ENCODE measurements at regions not wholly inside any gene's neighbourhood (a gene's known extent, or its start where the extent isn't known, plus 50 kb on each side); places are given as distances from the start of the nearest gene placed in this dataset.

- no peak overlapping the region for H3K27ac Mint-ChIP-seq
- no peaks in the 10 kb centered on the region for H3K27me3 Mint-ChIP-seq (ENCODE audit: low read depth)
- Histone ChIP-seq H3K4ac (ENCODE audit: low read depth, low read length) (no peak overlapping the region), H3K79me1 (ENCODE audit: insufficient read depth, low read depth, low read length, poor library complexity, severe bottlenecking) (no peaks in the 10 kb centered on the region), H2BK15ac (ENCODE audit: low read depth, low read length) (no peak overlapping the region), H2AK5ac (ENCODE audit: insufficient read length, low read length) (no peak overlapping the region), H3K23ac (ENCODE audit: insufficient read length, low read depth, low read length) (no peak overlapping the region), H3K18ac (ENCODE audit: insufficient read length, low read depth, low read length) (no peak overlapping the region), H3K27ac (ENCODE audit: insufficient read length, low read depth, low read length) (no peak overlapping the region), H2BK5ac (ENCODE audit: insufficient read length, low read length) (no peak overlapping the region), H3K9me3 (ENCODE audit: control insufficient read depth, low read depth, low read length) (no peaks in the 10 kb centered on the region), H3T11ph (ENCODE audit: low read length) (no peak overlapping the region), H4K8ac (replicated peaks; ENCODE audit: insufficient read length, low read depth, low read length) (no peak overlapping the region), H4K91ac (ENCODE audit: insufficient read length, low read depth, low read length) (no peak overlapping the region), H3K27me3 (ENCODE audit: insufficient read depth, low read length) (no peaks in the 10 kb centered on the region), H3K14ac (ENCODE audit: insufficient read depth, low read length) (no peak overlapping the region), H3K4me2 (ENCODE audit: insufficient read depth, insufficient read length, low read length) (no peak overlapping the region), H3K79me2 (ENCODE audit: insufficient read depth, low read length) (no peaks in the 10 kb centered on the region), H3K9ac (ENCODE audit: extremely low read depth, insufficient read length, low read length) (no peak overlapping the region), H2AFZ (ENCODE audit: low read length) (no peak overlapping the region), H3K4me1 (ENCODE audit: insufficient read depth, low read length) (no peaks in the 10 kb centered on the region), H2BK12ac (ENCODE audit: insufficient read length, low read depth, low read length) (no peak overlapping the region), H3K23me2 (ENCODE audit: insufficient read length, low read depth, low read length, poor library complexity, severe bottlenecking) (no peaks in the 10 kb centered on the region), H2BK20ac (ENCODE audit: low read depth, low read length, poor library complexity, severe bottlenecking) (no peak overlapping the region), H4K20me1 (ENCODE audit: control insufficient read depth, insufficient read depth, insufficient read length) (no peaks in the 10 kb centered on the region), H2BK120ac (ENCODE audit: low read depth, low read length, poor library complexity, severe bottlenecking) (no peak overlapping the region), H4K5ac (ENCODE audit: insufficient read length, low read depth, low read length) (no peak overlapping the region), H3K56ac (ENCODE audit: insufficient read length, low read depth, low read length) (no peak overlapping the region)
- H3K9me3 Mint-ChIP-seq: no peaks in the 10 kb centered on the region
- no peaks in the 10 kb centered on the region for H3K36me3 Mint-ChIP-seq (ENCODE audit: insufficient read depth in 1 of 3, low read depth in 3 of 3)
- TF ChIP-seq CTCF (conservative IDR thresholded peaks at IDR 0.05): no peak
- no peak for DNase-seq
- H3K4me3 Mint-ChIP-seq: no peak overlapping the region
- H3K4me1 Mint-ChIP-seq: peaks cover 4 to 5% of the 10 kb centered on the region in 2 experiments
Observed at GRCh38 chr6:101241442-101241841, 152.1 kb upstream of the GRIK2 start.

All from H9 (cell line).